ENCODE measurements at regions not wholly inside any gene's neighbourhood (a gene's known extent, or its start where the extent isn't known, plus 50 kb on each side); places are given as distances from the start of the nearest gene placed in this dataset.

DNA sequence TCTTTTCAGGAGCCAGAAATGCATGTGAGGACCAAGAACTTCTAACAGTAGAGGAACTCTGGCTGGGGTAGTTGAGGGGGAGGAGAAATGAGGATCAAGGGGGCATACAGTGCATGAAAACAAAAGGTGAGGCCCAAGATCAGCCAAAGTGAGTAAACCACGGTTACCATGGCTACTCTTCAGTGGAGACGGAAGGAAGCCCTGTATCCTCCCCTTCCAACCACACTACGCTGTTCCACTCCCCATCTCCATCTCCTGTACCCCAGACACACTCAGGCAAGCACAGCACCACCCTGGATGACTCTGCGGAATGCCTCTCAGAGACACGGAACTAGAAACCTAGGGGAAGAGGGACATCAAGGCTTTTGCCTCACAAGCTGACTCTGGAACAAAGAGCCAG is 157.6 kb upstream of the CAMK1G start:
- 66% methylated on average over 5 of the region's 5 CpGs for WGBS (ENCODE audit: insufficient coverage)
- no peak overlapping the region for H3K4me3 ChIP-seq (ENCODE audit: low read depth, low read length)
- no peak for DNase-seq (ENCODE audit: low read depth in 4 of 6, low spot score in 6 of 6)

DNA sequence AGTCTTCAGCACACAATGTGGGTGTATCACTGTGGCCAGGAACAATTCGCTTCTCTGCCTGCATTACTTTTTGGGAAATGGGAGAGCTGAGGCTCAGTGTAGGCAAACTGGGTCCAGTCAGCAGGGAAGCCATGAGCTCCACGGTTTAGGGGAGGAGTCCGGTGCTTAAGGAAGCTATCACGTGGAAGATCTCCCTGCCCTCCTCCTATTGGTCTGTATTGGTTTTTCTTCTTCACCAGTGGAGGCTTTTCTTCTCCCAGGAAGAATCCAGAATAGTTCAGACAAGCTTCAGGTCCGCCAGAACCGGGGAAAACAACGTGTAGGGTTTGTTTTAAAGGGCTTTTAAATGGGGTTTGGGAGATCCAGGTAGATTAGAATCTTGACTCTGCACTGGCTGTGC is 156.2 kb upstream of the CAMK1G start:
- no peaks in the 10 kb centered on the region for H3K27me3 ChIP-seq (ENCODE audit: control insufficient read depth, insufficient read depth, low read length)
- no peaks in the 10 kb centered on the region for H3K4me1 ChIP-seq (ENCODE audit: control insufficient read depth, insufficient read depth, low read length)
- WGBS (ENCODE audit: insufficient coverage) = 93% methylated on average over 4 of the region's 7 CpGs
- no peak overlapping the region for H3K4me3 ChIP-seq (ENCODE audit: low read depth, low read length)
- no peaks in the 10 kb centered on the region for H3K36me3 ChIP-seq (ENCODE audit: control insufficient read depth, insufficient read depth, low read length)
- no peaks in the 10 kb centered on the region for H3K9me3 ChIP-seq (ENCODE audit: control insufficient read depth, insufficient read depth, low read length)
- DNase-seq (ENCODE audit: low read depth in 4 of 6, low spot score in 6 of 6) = no peak
- H3K27ac ChIP-seq (ENCODE audit: low read depth, low read length) = no peak overlapping the region

More for the DNA sequence above, 157.6 kb upstream of the CAMK1G start:
- Histone ChIP-seq H3K27ac (ENCODE audit: low read depth, low read length) (no peak overlapping the region), H3K4me1 (ENCODE audit: control insufficient read depth, insufficient read depth, low read length) (no peaks in the 10 kb centered on the region), H3K27me3 (ENCODE audit: control insufficient read depth, insufficient read depth, low read length) (no peaks in the 10 kb centered on the region), H3K36me3 (ENCODE audit: control insufficient read depth, insufficient read depth, low read length) (no peaks in the 10 kb centered on the region), H3K9me3 (ENCODE audit: control insufficient read depth, insufficient read depth, low read length) (no peaks in the 10 kb centered on the region)

DNA sequence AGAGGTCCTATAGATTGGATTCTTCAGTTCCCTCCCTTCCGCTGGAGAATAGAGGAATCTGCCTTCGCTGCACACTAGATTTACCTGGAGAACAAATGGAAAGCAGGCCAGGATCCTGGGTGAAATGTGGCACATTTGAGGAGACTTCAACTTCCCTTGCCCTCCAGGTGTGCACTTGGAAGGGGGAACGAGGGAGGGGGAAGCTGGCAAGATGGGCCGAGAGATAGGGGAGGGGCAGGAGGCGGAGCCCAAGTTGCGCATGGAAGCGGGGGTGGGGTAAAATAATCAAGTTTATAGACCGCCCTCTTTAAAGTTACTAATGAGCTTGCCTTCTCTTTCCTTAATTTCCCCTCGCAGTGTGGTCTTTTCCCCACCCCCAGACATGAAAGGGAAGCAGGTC is 155.7 kb upstream of the CAMK1G start:
- Histone ChIP-seq H3K27ac (ENCODE audit: low read depth, low read length) (no peak overlapping the region), H3K9me3 (ENCODE audit: control insufficient read depth, insufficient read depth, low read length) (no peaks in the 10 kb centered on the region)
- 78% methylated on average over 4 of the region's 9 CpGs for WGBS (ENCODE audit: insufficient coverage)

DNA sequence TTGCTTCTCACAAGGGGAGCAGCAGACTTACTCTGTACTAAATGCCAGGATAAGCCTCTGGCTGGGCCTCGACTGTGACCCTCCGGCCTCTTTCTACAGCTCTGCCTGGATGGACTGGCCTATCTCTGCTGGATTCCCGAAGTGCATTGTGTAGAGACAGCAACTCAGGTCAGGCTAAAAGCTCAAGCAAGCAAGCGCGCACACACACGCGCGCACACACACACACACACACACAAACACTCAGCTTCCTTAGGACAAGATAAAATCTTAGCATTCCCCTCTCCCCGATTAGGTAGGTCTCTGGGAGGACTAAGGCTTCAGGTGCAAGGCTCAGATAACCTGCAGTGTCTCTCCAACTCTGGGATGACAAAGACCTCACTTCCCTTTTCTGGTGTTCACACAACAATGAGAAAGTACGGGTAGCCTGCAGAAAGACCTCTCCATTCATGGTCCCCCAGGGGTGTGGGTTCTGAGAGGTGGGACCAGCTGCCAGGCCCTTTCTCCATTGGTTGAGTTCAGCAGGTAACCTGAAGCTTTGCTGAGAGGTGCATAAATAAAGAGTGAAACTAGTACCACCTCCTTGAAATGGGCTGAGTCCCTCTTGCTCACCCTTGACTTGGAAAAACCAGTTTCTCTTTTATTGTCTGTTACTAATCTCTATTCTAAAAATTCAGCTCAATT is 155.1 kb upstream of the CAMK1G start:
- Histone ChIP-seq H3K4me1 (ENCODE audit: control insufficient read depth, insufficient read depth, low read length) (peaks cover 6% of the 10 kb centered on the region), H3K4me3 (ENCODE audit: low read depth, low read length) (no peak overlapping the region), H3K27me3 (ENCODE audit: control insufficient read depth, insufficient read depth, low read length) (no peaks in the 10 kb centered on the region), H3K27ac (ENCODE audit: low read depth, low read length) (no peak overlapping the region), H3K36me3 (ENCODE audit: control insufficient read depth, insufficient read depth, low read length) (no peaks in the 10 kb centered on the region), H3K9me3 (ENCODE audit: control insufficient read depth, insufficient read depth, low read length) (no peaks in the 10 kb centered on the region)
- DNase-seq (ENCODE audit: low read depth in 4 of 6, low spot score in 6 of 6) = no peak
- 60% methylated on average over 6 of the region's 10 CpGs for WGBS (ENCODE audit: insufficient coverage)

More for the DNA sequence above, 155.7 kb upstream of the CAMK1G start:
- H3K4me1 ChIP-seq (ENCODE audit: control insufficient read depth, insufficient read depth, low read length) = peaks cover 3% of the 10 kb centered on the region
- no peaks in the 10 kb centered on the region for H3K36me3 ChIP-seq (ENCODE audit: control insufficient read depth, insufficient read depth, low read length)
- no peak for DNase-seq (ENCODE audit: low read depth in 4 of 6, low spot score in 6 of 6)
- no peak overlapping the region for H3K4me3 ChIP-seq (ENCODE audit: low read depth, low read length)
- H3K27me3 ChIP-seq (ENCODE audit: control insufficient read depth, insufficient read depth, low read length) = no peaks in the 10 kb centered on the region

DNA sequence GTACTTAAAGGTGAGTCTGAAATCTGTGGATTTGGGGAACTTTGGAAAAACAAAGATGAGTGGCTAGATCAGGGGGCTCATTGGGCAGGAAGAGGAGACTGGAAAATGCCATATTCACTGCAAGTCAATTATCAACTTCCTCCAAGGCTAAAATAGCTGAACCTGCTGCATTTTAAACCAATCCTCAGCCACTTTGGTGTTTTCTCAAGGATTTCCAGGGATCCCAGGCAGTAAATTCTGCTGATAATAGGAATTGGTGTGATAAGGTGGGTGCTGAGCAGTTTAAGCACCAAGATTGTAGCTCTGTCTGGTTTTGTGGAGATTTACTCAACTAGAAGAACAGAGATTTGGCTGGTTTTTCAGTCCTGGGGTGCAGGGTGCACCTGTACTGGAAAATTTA is 153.9 kb upstream of the CAMK1G start:
- H3K4me1 ChIP-seq (ENCODE audit: control insufficient read depth, insufficient read depth, low read length) = peaks cover 13% of the 10 kb centered on the region
- no peaks in the 10 kb centered on the region for H3K9me3 ChIP-seq (ENCODE audit: control insufficient read depth, insufficient read depth, low read length)
- H3K27me3 ChIP-seq (ENCODE audit: control insufficient read depth, insufficient read depth, low read length) = no peaks in the 10 kb centered on the region
- no peak overlapping the region for H3K27ac ChIP-seq (ENCODE audit: low read depth, low read length)
- H3K4me3 ChIP-seq (ENCODE audit: low read depth, low read length) = no peak overlapping the region
- no peaks in the 10 kb centered on the region for H3K36me3 ChIP-seq (ENCODE audit: control insufficient read depth, insufficient read depth, low read length)
- no peak for DNase-seq (ENCODE audit: low read depth in 4 of 6, low spot score in 6 of 6)

DNA sequence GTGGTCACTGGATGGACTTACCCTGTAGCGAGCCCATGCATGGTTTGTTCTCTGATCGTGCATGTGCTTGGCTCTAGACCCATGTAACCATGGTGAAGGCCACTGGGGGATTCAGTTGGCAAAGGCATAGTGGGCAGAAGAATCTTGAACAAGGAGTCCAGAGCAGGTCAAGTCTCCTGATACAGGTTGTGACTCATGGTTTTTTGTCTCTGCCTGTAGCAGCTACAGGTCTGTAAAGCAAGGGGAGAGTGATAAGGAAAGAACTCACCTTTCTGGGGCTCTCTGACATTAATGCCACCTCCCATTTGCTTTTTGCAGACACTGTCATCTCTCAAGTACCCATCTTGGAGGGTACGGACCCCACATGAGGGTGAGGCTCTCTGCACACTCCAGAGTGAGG is 153.4 kb upstream of the CAMK1G start:
- H3K4me1 ChIP-seq (ENCODE audit: control insufficient read depth, insufficient read depth, low read length) = peaks cover 16% of the 10 kb centered on the region
- no peaks in the 10 kb centered on the region for H3K36me3 ChIP-seq (ENCODE audit: control insufficient read depth, insufficient read depth, low read length)
- H3K27me3 ChIP-seq (ENCODE audit: control insufficient read depth, insufficient read depth, low read length) = no peaks in the 10 kb centered on the region
- no peak overlapping the region for H3K27ac ChIP-seq (ENCODE audit: low read depth, low read length)
- no peaks in the 10 kb centered on the region for H3K9me3 ChIP-seq (ENCODE audit: control insufficient read depth, insufficient read depth, low read length)
- 60% methylated on average over 2 of the region's 3 CpGs for WGBS (ENCODE audit: insufficient coverage)
- H3K4me3 ChIP-seq (ENCODE audit: low read depth, low read length) = no peak overlapping the region
- no peak for DNase-seq (ENCODE audit: low read depth in 4 of 6, low spot score in 6 of 6)

DNA sequence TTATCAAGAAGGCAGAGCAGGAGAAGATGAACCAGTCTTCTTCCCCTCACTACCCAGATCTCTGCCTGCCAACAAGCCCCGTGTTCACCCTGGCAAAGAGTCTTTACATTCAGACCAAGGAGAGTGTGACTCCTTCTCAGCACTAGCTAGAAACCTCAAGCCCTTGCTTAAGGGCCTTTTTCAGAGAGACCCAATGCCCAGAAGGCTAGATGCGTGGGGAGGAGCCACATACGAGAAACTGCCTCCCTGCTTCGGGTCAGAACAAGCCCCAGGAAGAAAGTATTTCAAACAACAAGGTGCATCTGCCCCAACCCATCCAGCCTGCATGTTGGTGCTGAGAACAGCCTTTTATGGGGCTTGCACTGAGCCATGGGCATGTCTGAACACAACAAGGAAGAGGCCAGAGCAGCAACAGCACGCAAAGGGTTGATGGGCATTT is 152.7 kb upstream of the CAMK1G start:
- Histone ChIP-seq H3K36me3 (ENCODE audit: control insufficient read depth, insufficient read depth, low read length) (no peaks in the 10 kb centered on the region), H3K9me3 (ENCODE audit: control insufficient read depth, insufficient read depth, low read length) (no peaks in the 10 kb centered on the region)
- WGBS (ENCODE audit: insufficient coverage) = 80% methylated on average over 5 of the region's 5 CpGs

DNA sequence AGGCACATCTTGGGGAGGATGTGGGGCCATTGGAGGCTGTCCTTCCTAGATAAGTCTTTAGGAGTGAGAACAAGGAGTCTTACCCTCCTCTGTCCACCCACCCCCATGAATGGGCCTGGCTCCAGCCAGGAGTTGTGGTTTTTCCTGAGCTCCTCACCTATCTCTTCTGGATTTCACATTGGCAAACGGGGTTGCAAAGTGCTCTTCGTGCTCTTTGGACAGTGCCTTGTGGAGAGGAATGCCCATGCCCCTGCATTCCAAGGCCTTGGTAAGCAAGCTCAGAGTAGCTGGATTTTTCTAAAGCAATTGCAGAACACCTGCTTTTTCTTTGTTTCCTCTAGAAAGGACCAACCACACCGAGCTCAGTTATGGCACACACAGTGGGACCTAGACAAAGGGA is 152.1 kb upstream of the CAMK1G start:
- Histone ChIP-seq H3K36me3 (ENCODE audit: control insufficient read depth, insufficient read depth, low read length) (no peaks in the 10 kb centered on the region), H3K27me3 (ENCODE audit: control insufficient read depth, insufficient read depth, low read length) (no peaks in the 10 kb centered on the region), H3K4me3 (ENCODE audit: low read depth, low read length) (no peak overlapping the region), H3K4me1 (ENCODE audit: control insufficient read depth, insufficient read depth, low read length) (peaks cover 20% of the 10 kb centered on the region), H3K9me3 (ENCODE audit: control insufficient read depth, insufficient read depth, low read length) (no peaks in the 10 kb centered on the region), H3K27ac (ENCODE audit: low read depth, low read length) (no peak overlapping the region)
- WGBS (ENCODE audit: insufficient coverage) = 78% methylated on average over 3 of the region's 3 CpGs
- DNase-seq (ENCODE audit: low read depth in 4 of 6, low spot score in 6 of 6) = no peak

More for the DNA sequence above, 152.7 kb upstream of the CAMK1G start:
- no peak for DNase-seq (ENCODE audit: low read depth in 4 of 6, low spot score in 6 of 6)
- Histone ChIP-seq H3K27me3 (ENCODE audit: control insufficient read depth, insufficient read depth, low read length) (no peaks in the 10 kb centered on the region), H3K27ac (ENCODE audit: low read depth, low read length) (no peak overlapping the region), H3K4me3 (ENCODE audit: low read depth, low read length) (no peak overlapping the region), H3K4me1 (ENCODE audit: control insufficient read depth, insufficient read depth, low read length) (peaks cover 20% of the 10 kb centered on the region)

DNA sequence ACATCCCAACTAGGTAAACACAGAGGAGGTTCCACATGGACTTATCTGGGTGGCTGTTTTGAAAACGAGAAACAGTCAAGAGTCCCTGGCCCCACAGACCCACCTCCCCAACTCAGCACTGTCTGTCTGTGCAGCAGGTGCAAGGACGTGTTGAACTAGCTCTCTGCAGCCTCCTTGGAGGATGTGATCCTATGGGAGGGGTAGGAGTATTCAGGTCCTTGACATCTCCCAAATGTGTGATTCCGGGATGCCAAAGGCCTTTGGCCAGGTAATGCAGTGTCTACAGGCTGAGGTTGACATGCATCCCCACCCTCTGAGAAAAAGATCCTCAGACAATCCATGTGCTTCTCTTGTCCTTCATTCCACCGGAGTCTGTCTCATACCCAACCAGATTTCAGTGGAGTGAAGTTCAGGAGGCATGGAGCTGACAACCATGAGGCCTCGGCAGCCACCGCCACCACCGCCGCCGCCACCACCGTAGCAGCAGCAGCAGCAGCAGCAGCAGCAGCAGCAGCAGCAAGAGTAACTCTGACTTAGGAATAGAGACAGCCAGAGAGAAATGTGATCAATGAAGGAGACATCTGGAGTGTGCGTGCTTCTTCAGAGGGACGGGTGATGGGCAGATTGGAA is 151.6 kb upstream of the CAMK1G start:
- Histone ChIP-seq H3K4me1 (ENCODE audit: control insufficient read depth, insufficient read depth, low read length) (peaks cover 20% of the 10 kb centered on the region), H3K27me3 (ENCODE audit: control insufficient read depth, insufficient read depth, low read length) (no peaks in the 10 kb centered on the region), H3K27ac (ENCODE audit: low read depth, low read length) (no peak overlapping the region), H3K36me3 (ENCODE audit: control insufficient read depth, insufficient read depth, low read length) (no peaks in the 10 kb centered on the region), H3K9me3 (ENCODE audit: control insufficient read depth, insufficient read depth, low read length) (no peaks in the 10 kb centered on the region), H3K4me3 (ENCODE audit: low read depth, low read length) (no peak overlapping the region)
- no peak for DNase-seq (ENCODE audit: low read depth in 4 of 6, low spot score in 6 of 6)
- WGBS (ENCODE audit: insufficient coverage) = 82% methylated on average over 8 of the region's 12 CpGs

DNA sequence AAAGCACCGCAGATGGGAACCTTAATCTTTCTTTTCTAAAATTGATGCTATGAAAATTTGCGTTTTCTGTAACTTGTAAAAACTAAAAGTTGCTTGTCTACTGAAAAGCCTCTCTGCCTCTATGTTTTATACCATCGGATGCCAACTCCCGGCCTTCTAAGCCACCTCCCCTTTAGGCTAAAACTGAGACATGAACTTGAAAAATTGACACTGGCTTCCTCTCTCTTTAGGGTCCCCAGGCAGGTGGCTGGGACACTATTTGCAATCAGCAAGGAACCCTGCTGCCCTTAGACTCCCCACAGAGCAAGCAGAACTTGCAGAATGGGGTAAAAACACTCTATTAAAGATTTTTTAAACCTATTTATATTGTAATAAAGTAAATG is 151.1 kb upstream of the CAMK1G start:
- 73% methylated on average over 3 of the region's 4 CpGs for WGBS (ENCODE audit: insufficient coverage)
- H3K9me3 ChIP-seq (ENCODE audit: control insufficient read depth, insufficient read depth, low read length) = no peaks in the 10 kb centered on the region
- H3K4me3 ChIP-seq (ENCODE audit: low read depth, low read length) = no peak overlapping the region
- H3K27me3 ChIP-seq (ENCODE audit: control insufficient read depth, insufficient read depth, low read length) = no peaks in the 10 kb centered on the region
- no peak for DNase-seq (ENCODE audit: low read depth in 4 of 6, low spot score in 6 of 6)
- H3K36me3 ChIP-seq (ENCODE audit: control insufficient read depth, insufficient read depth, low read length) = no peaks in the 10 kb centered on the region
- H3K4me1 ChIP-seq (ENCODE audit: control insufficient read depth, insufficient read depth, low read length) = peaks cover 20% of the 10 kb centered on the region
- H3K27ac ChIP-seq (ENCODE audit: low read depth, low read length) = no peak overlapping the region
